Prostate gland (tissue), 2 donors: ENCODE measurements at regions not wholly inside any gene's neighbourhood (a gene's known extent, or its start where the extent isn't known, plus 50 kb on each side); places are given as distances from the start of the nearest gene placed in this dataset.

ENCODE experiments used
- DNase-seq: peaks from one replicate; pipeline ENCODE4 v3.0.0-alpha.2; 2019; ENCODE audit warnings: low spot score
- H3K27ac ChIP-seq, 2 donors: fragments of 200-600 bp; sonication (generic); 2 replicates each; pipeline ENCODE4 v1.5.1; 2017 to 2019
- H3K27me3 ChIP-seq: fragments of 200-600 bp; sonication (generic); replicated peaks from 2 replicates; pipeline ENCODE4 v1.5.1; 2019; ENCODE audit not compliant: insufficient read depth
- H3K36me3 ChIP-seq, 2 donors: fragments of 200-600 bp; sonication (generic); 1 replicate in 1 of 2; 2 replicates in 1 of 2; pipeline versions ENCODE4 v1.5.1 to v1.8.1; 2017 to 2019
- H3K4me1 ChIP-seq: fragments of 200-600 bp; sonication (generic); replicated peaks from 2 replicates; pipeline ENCODE4 v1.5.1; 2019
- H3K4me3 ChIP-seq, 2 donors: fragments of 200-600 bp; sonication (generic); 2 replicates each; pipeline ENCODE4 v1.5.1; 2017 to 2019
- H3K9me3 ChIP-seq: fragments of 200-600 bp; sonication (generic); 2 replicates; pipeline ENCODE4 v1.5.1; 2017
- POLR2A ChIP-seq: fragments of 450-650 bp; IDR thresholded peaks from one replicate; pipeline ENCODE4 v1.6.1; 2016; ENCODE audit warnings: antibody characterized with exemption, mild to moderate bottlenecking
- POLR2AphosphoS5 ChIP-seq: sonication (generic); formaldehyde crosslinking; IDR thresholded peaks from one replicate; pipeline ENCODE4 v1.6.1; 2017; ENCODE audit warnings: antibody characterized with exemption
- WGBS: methylation state at CpG from one replicate; pipeline ENCODE4 v1.1.5; 2018; 5-methylcytosine and 5-hydroxymethylcytosine counted together
- intact Hi-C: fragments of 100-400 bp; cut with DNase I; formaldehyde crosslinking; loops from one replicate; pipeline ENCODE4 v1.14.2; 2022
- TF ChIP-seq, protein P1 (sequence below), 4 experiments: fragments of 200-600 bp in 2 of 4; fragments of 450-650 bp in 2 of 4; sonication (generic) in 2 of 4; IDR thresholded peaks; 1 replicate in 3 of 4; 2 replicates in 1 of 4; pipeline ENCODE4 v1.5.1; 2016 to 2019; ENCODE audit warnings: antibody characterized with exemption in 4 of 4, mild to moderate bottlenecking in 2 of 4, moderate library complexity in 2 of 4

DNA sequence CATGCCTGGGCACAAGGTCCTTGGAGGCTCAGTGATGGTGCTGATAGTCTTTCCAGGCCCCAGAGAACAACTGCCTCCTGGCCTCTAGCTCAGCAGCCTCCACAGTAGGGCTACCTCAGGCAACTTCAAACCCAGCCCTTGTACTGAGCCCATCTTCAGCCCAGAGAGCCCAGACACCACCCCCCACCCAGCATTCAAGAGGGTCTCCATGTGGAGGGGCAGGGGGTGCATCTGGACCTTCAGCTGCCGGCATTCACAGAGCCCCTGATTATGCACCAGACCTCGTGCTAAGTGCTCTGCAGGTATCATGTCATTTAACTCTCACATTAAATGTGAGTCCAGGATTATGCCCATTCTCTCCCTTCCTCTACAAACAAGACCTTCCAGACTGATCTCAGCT, 197.0 kb upstream of the ZC3H12A start:
- H3K27ac ChIP-seq, result no peak overlapping the region
- H3K9me3 ChIP-seq, result no peaks in the 10 kb centered on the region
- intact Hi-C loops, result no loop called here
- H3K4me1 ChIP-seq, result no peaks in the 10 kb centered on the region
- H3K4me3 ChIP-seq, result no peak overlapping the region
- no peak for DNase-seq
- WGBS, result 77% methylated on average over 2 of the region's 2 CpGs
- no peaks in the 10 kb centered on the region for H3K36me3 ChIP-seq
- TF ChIP-seq POLR2AphosphoS5 (no peak), POLR2A (no peak)
- TF ChIP-seq, protein P1, sequence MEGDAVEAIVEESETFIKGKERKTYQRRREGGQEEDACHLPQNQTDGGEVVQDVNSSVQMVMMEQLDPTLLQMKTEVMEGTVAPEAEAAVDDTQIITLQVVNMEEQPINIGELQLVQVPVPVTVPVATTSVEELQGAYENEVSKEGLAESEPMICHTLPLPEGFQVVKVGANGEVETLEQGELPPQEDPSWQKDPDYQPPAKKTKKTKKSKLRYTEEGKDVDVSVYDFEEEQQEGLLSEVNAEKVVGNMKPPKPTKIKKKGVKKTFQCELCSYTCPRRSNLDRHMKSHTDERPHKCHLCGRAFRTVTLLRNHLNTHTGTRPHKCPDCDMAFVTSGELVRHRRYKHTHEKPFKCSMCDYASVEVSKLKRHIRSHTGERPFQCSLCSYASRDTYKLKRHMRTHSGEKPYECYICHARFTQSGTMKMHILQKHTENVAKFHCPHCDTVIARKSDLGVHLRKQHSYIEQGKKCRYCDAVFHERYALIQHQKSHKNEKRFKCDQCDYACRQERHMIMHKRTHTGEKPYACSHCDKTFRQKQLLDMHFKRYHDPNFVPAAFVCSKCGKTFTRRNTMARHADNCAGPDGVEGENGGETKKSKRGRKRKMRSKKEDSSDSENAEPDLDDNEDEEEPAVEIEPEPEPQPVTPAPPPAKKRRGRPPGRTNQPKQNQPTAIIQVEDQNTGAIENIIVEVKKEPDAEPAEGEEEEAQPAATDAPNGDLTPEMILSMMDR (IDR thresholded peaks at IDR 0.05), result no peak
- H3K27me3 ChIP-seq, result no peaks in the 10 kb centered on the region

- intact Hi-C loops, result no loop called here
- no peaks in the 10 kb centered on the region for H3K9me3 ChIP-seq
- H3K4me1 ChIP-seq, result no peaks in the 10 kb centered on the region
- TF ChIP-seq, protein P1 (IDR thresholded peaks at IDR 0.05), result no peak
- no peak for TF ChIP-seq POLR2AphosphoS5
- TF ChIP-seq POLR2A, result no peak
- 32% methylated on average over 3 of the region's 3 CpGs for WGBS
- no peak overlapping the region for H3K27ac ChIP-seq
- no peak overlapping the region for H3K4me3 ChIP-seq
- no peaks in the 10 kb centered on the region for H3K27me3 ChIP-seq
- no peaks in the 10 kb centered on the region for H3K36me3 ChIP-seq
- no peak for DNase-seq
These were observed 193.0 kb upstream of the ZC3H12A start for GRCh38 chr1:37281354-37281753.

DNA sequence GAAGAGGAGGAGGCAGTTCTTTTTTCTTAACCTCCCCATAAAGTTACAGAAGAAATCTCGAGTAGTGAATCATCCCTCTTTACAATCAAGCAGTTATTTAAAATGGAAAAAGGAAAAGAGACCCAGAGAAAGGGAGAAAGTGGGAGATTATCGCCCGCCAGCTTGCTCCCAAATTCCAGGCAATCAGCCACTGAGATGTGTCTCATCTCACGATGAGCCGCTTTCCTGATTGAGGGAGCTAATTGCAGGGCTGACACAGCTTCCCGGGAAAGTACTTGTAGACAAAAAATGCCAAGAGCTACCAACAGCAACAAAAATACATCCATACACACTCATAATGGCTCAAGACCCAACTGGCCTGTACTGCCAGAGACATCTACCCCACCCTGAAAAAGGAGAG, 191.6 kb upstream of the ZC3H12A start:
- H3K36me3 ChIP-seq, result no peaks in the 10 kb centered on the region
- DNase-seq, result no peak
- no peak overlapping the region for H3K4me3 ChIP-seq
- no peaks in the 10 kb centered on the region for H3K27me3 ChIP-seq
- no peaks in the 10 kb centered on the region for H3K9me3 ChIP-seq
- 32% methylated on average over 6 of the region's 6 CpGs for WGBS
- H3K4me1 ChIP-seq, result no peaks in the 10 kb centered on the region
- intact Hi-C loops, result no loop called here
- TF ChIP-seq, protein P1 (IDR thresholded peaks at IDR 0.05), result no peak
- TF ChIP-seq POLR2A (no peak), POLR2AphosphoS5 (no peak)
- H3K27ac ChIP-seq, result no peak overlapping the region

- TF ChIP-seq POLR2AphosphoS5, result no peak
- TF ChIP-seq, protein P1 (IDR thresholded peaks at IDR 0.05), result no peak
- no peak for TF ChIP-seq POLR2A
- intact Hi-C loops, result no loop called here
- Histone ChIP-seq H3K36me3 (no peaks in the 10 kb centered on the region), H3K4me3 (no peak overlapping the region), H3K27me3 (no peaks in the 10 kb centered on the region), H3K9me3 (no peaks in the 10 kb centered on the region), H3K4me1 (no peaks in the 10 kb centered on the region), H3K27ac (no peak overlapping the region)
- whole genome bisulfite sequencing, result 73% methylated on average over 4 of the region's 4 CpGs
- no peak for DNase-seq
These were observed 190.3 kb upstream of the ZC3H12A start for GRCh38 chr1:37284053-37284452.

DNA sequence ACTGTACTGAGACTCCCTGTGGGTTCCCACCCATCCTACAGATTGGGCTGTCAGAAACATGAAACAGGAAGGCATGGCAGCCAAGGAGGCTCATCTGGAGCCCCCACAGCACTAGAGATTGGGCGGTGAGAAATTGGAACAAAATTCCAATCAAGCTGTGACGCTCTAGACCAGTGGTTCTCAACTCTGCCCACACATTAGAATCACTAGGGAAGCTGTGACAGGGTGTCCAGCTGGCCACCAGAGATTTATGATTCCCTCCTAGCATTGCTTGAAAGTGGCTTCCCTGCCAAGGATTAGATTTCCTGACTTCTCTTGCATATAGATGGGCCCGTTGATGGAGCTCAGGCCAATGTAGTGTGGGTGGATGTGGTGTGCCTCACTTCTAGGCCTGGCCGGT, 187.5 kb upstream of the ZC3H12A start:
- TF ChIP-seq POLR2A (no peak), POLR2AphosphoS5 (no peak)
- TF ChIP-seq, protein P1 (IDR thresholded peaks at IDR 0.05), result no peak
- DNase-seq, result no peak
- Histone ChIP-seq H3K4me1 (no peaks in the 10 kb centered on the region), H3K4me3 (no peak overlapping the region), H3K36me3 (no peaks in the 10 kb centered on the region), H3K27me3 (no peaks in the 10 kb centered on the region), H3K27ac (no peak overlapping the region), H3K9me3 (no peaks in the 10 kb centered on the region)
- intact Hi-C loops, result no loop called here
- WGBS, result 90% methylated on average over 4 of the region's 4 CpGs
